WTC11 (cell line): ENCODE measurements at regions not wholly inside any gene's neighbourhood (a gene's known extent, or its start where the extent isn't known, plus 50 kb on each side); places are given as distances from the start of the nearest gene placed in this dataset.

Experiments used
- ATAC-seq: fragments of 200-7000 bp; cut with Tn5 transposase; 2 replicates; pipeline ENCODE4 v1.10.0; 2021; ENCODE audit warnings: mild to moderate bottlenecking, moderate library complexity
- CTCF ChIA-PET: fragments of 300-600 bp; sonication (Branson Sonifier 250); formaldehyde crosslinking; loops from one replicate; lab custom pipeline; 2021; ENCODE audit warnings: antibody characterized with exemption; lab: Charles Lee
- POLR2A ChIA-PET: fragments of 350-600 bp; sonication (Branson Sonifier 250); formaldehyde crosslinking; loops from one replicate; lab custom pipeline; 2021; ENCODE audit warnings: antibody characterized with exemption; lab: Charles Lee
- DNase-seq: peaks from one replicate; pipeline ENCODE4 v3.0.0; 2021; ENCODE audit warnings: low spot score
- H3K27ac Mint-ChIP-seq: 2 replicates; pipeline ENCODE4 v1.8.0; 2021; ENCODE audit warnings: mixed read lengths
- H3K27me3 Mint-ChIP-seq: 2 replicates; pipeline ENCODE4 v1.8.0; 2021; ENCODE audit warnings: low read depth, mild to moderate bottlenecking, moderate library complexity, mixed read lengths
- H3K36me3 Mint-ChIP-seq: 2 replicates; pipeline ENCODE4 v1.8.0; 2021; ENCODE audit warnings: mixed read lengths
- H3K4me1 Mint-ChIP-seq: 2 replicates; pipeline ENCODE4 v1.8.0; 2022; ENCODE audit warnings: mixed read lengths
- H3K4me3 Mint-ChIP-seq: 2 replicates; pipeline ENCODE4 v1.8.0; 2021; ENCODE audit warnings: mild to moderate bottlenecking, moderate library complexity, mixed read lengths
- H3K9me3 Mint-ChIP-seq: 2 replicates; pipeline ENCODE4 v1.8.0; 2021; ENCODE audit warnings: mixed read lengths
- AR ChIP-seq: fragments of 250-450 bp; sonication (Bioruptor Pico); IDR thresholded peaks from 2 replicates; pipeline ENCODE4 v1.9.0; 2021; ENCODE audit warnings: mild to moderate bottlenecking
- CBFB ChIP-seq: sonication (generic); formaldehyde crosslinking; IDR thresholded peaks from 2 replicates; pipeline ENCODE4 v1.8.1; 2022; ENCODE audit warnings: mild to moderate bottlenecking, low read depth, missing genetic modification reagents
- FOXP4 ChIP-seq: sonication (generic); formaldehyde crosslinking; IDR thresholded peaks from 2 replicates; pipeline ENCODE4 v1.8.0; 2022; ENCODE audit warnings: mild to moderate bottlenecking, missing genetic modification reagents
- GRHL2 ChIP-seq: fragments of 250-450 bp; sonication (Bioruptor Pico); IDR thresholded peaks from 2 replicates; pipeline ENCODE4 v1.8.0; 2022; ENCODE audit warnings: mild to moderate bottlenecking, moderate library complexity; ENCODE audit not compliant: insufficient replicate concordance, severe bottlenecking
- KAT7 ChIP-seq: sonication (generic); formaldehyde crosslinking; IDR thresholded peaks from 2 replicates; pipeline ENCODE4 v1.8.1; 2023; ENCODE audit warnings: missing genetic modification reagents, mild to moderate bottlenecking, borderline replicate concordance
- MXD4 ChIP-seq: fragments of 250-450 bp; sonication (Bioruptor Pico); IDR thresholded peaks from 2 replicates; pipeline ENCODE4 v1.8.0; 2021; ENCODE audit warnings: mild to moderate bottlenecking, moderate library complexity, borderline replicate concordance
- MYBL2 ChIP-seq: sonication (generic); formaldehyde crosslinking; IDR thresholded peaks from 2 replicates; pipeline ENCODE4 v1.8.1; 2023; ENCODE audit warnings: mild to moderate bottlenecking, moderate library complexity, missing genetic modification reagents
- NFATC4 ChIP-seq: fragments of 250-450 bp; sonication (Bioruptor Pico); IDR thresholded peaks from 2 replicates; pipeline ENCODE4 v1.9.0; 2021; ENCODE audit warnings: mild to moderate bottlenecking
- NFYB ChIP-seq: sonication (generic); formaldehyde crosslinking; conservative IDR thresholded peaks from 2 replicates; pipeline ENCODE4 v1.8.0; 2022; ENCODE audit warnings: low read depth, missing genetic modification reagents
- NR3C1 ChIP-seq: sonication (generic); formaldehyde crosslinking; conservative IDR thresholded peaks from 2 replicates; pipeline ENCODE4 v1.8.1; 2023; ENCODE audit warnings: low read depth, mild to moderate bottlenecking, missing genetic modification reagents
- STAT6 ChIP-seq: sonication (generic); formaldehyde crosslinking; conservative IDR thresholded peaks from 2 replicates; pipeline ENCODE4 v1.8.1; 2023; ENCODE audit warnings: mild to moderate bottlenecking, low read depth, missing genetic modification reagents, moderate library complexity
- TEAD1 ChIP-seq: sonication (generic); formaldehyde crosslinking; IDR thresholded peaks from 2 replicates; pipeline ENCODE4 v1.8.0; 2022; ENCODE audit warnings: mild to moderate bottlenecking, missing genetic modification reagents
- TEAD4 ChIP-seq: sonication (generic); formaldehyde crosslinking; IDR thresholded peaks from 2 replicates; pipeline ENCODE4 v1.8.0; 2022; ENCODE audit warnings: mild to moderate bottlenecking, missing genetic modification reagents
- ZBTB21 ChIP-seq: sonication (generic); formaldehyde crosslinking; IDR thresholded peaks from 2 replicates; pipeline ENCODE4 v1.8.1; 2023; ENCODE audit warnings: mild to moderate bottlenecking, missing genetic modification reagents, borderline replicate concordance
- ZNF232 ChIP-seq: sonication (generic); formaldehyde crosslinking; IDR thresholded peaks from 2 replicates; pipeline ENCODE4 v1.8.0; 2022; ENCODE audit warnings: mild to moderate bottlenecking, missing genetic modification reagents
- ZNF512 ChIP-seq: sonication (generic); formaldehyde crosslinking; IDR thresholded peaks from 2 replicates; pipeline ENCODE4 v1.8.1; 2022; ENCODE audit warnings: missing genetic modification reagents, borderline replicate concordance
- ZNF532 ChIP-seq: fragments of 250-450 bp; sonication (Bioruptor Pico); IDR thresholded peaks from 2 replicates; pipeline ENCODE4 v1.9.0; 2021; ENCODE audit warnings: mild to moderate bottlenecking, borderline replicate concordance

- Mint-ChIP-seq H3K4me1 (no peaks in the 10 kb centered on the region), H3K27me3 (no peaks in the 10 kb centered on the region), H3K27ac (no peak overlapping the region), H3K36me3 (no peaks in the 10 kb centered on the region), H3K4me3 (no peak overlapping the region), H3K9me3 (peaks cover 4% of the 10 kb centered on the region; the same call in 1 of the 2 replicates)
- TF ChIP-seq TEAD1 (CRISPR knock-in tag) (no peak), STAT6 (CRISPR knock-in tag) (no peak), ZNF232 (CRISPR knock-in tag) (no peak), KAT7 (CRISPR knock-in tag) (no peak), MXD4 (CRISPR knock-in tag) (no peak), NFATC4 (CRISPR knock-in tag) (no peak), AR (no peak), MYBL2 (CRISPR knock-in tag) (no peak), CBFB (no peak), GRHL2 (no peak), NR3C1 (CRISPR knock-in tag) (no peak), TEAD4 (CRISPR knock-in tag) (no peak), ZNF512 (CRISPR knock-in tag) (no peak), ZNF532 (CRISPR knock-in tag) (no peak)
- no peak for DNase-seq
- no peak for ATAC-seq
- ChIA-PET CTCF (no interaction called here), POLR2A (no interaction called here)
Measured at GRCh38 chr3:59563966-59564365, 514.1 kb upstream of the CFAP20DC start.

GRCh38 chr3:59563072-59563605, 513.3 kb upstream of the CFAP20DC start:
- H3K9me3 Mint-ChIP-seq, result peaks cover 4% of the 10 kb centered on the region; the same call in 1 of the 2 replicates
- CTCF ChIA-PET, result interaction anchor here (0.6 kb wide), 1 partner anchor 1336 kb away, joined by 3 read pairs; no protein-coding TSS in a partner anchor
- ATAC-seq, result no peak
- no peak for DNase-seq
- no peak overlapping the region for H3K27ac Mint-ChIP-seq
- POLR2A ChIA-PET, result no interaction called here
- H3K36me3 Mint-ChIP-seq, result no peaks in the 10 kb centered on the region
- no peak overlapping the region for H3K4me3 Mint-ChIP-seq
- no peaks in the 10 kb centered on the region for H3K4me1 Mint-ChIP-seq
- no peaks in the 10 kb centered on the region for H3K27me3 Mint-ChIP-seq
- no peak for TF ChIP-seq FOXP4 (CRISPR knock-in tag)
- TF ChIP-seq ZBTB21 (CRISPR knock-in tag), result no peak
- no peak for TF ChIP-seq NFYB
- TF ChIP-seq STAT6 (CRISPR knock-in tag), result no peak
